ENCODE measurements at regions not wholly inside any gene's neighbourhood (a gene's known extent, or its start where the extent isn't known, plus 50 kb on each side); places are given as distances from the start of the nearest gene placed in this dataset.
"Not testable (repeated sequence)": the region's sequence is repeated elsewhere in the genome, so short reads cannot be mapped to it uniquely, and the experiment has no call there.

DNA sequence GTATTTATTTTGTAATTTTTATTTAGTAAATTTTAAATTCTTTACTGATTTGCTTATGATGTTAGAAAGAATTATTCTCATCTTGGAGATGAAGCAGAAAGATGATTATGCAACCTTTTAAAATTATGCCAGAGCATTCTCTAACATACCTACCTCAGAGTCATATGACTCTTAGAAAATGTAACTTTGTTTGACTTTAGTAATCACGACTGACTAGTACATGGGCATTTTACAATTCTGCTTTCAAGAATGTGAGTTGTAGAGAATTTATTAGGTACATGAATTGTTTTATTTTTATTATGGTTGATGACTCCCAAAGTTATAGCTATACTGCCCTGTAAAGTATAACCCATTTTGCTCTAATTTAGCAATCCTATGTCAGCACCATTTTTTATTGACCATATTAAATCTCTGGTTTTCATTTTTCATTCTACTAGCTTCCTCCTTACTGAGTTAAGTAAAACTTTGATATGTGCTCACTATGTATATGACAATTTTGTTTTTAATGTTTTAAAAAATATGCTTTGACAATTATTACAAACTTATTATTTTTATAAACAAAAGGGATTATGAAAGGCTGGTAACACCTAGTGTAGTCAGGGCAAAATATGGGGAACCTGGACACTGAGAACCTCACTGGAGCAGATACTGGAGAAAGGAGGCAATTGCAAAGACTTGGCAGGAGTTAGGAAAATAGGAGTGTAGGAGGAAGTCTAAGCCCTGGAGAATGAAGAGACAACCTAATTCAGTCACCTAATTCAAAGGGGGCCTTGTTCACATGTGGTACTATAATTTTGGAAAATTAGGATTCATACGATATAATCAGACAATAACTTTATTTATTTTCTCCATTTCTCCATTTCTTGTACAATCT, 249.7 kb upstream of the DAB2 start:
- no peak for DNase-seq

DNA sequence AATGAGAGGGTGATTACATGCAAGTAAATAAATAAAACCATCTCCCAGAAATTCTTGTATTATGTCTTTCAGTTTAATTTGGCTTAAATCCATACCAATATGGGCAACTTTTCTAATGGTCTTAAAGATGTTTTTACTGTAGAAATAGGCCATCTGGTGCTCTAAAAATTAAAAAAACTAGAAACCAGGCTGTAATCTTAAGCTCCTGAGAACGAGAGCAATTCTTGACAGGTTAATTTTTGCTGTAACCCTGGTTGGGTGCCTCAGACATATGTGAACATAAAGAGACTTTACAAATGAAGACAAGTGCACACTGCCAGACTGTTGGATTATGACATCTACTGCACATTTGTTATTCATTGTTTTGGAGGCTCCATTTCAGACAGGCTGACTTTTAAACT, 246.8 kb upstream of the DAB2 start:
- no peak for DNase-seq

DNA sequence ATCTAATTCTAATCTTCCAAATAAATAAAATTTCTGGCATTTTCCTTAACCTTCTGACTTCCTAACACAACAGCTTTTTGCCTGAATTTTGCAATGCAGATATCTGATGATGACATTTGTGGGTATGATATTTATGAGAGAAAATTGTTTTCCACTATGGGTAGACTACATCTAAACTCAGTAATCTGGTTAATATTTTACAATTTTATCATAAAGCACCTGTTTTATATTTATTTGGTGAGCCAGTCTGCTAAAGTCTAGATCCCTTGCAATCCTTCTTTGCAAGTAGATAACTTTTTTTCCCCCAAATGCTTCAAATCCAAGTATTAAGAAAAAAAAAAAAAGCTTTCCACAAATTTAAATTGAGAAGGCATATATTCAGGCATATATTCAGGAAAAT, 246.2 kb upstream of the DAB2 start:
- DNase-seq = no peak

DNA sequence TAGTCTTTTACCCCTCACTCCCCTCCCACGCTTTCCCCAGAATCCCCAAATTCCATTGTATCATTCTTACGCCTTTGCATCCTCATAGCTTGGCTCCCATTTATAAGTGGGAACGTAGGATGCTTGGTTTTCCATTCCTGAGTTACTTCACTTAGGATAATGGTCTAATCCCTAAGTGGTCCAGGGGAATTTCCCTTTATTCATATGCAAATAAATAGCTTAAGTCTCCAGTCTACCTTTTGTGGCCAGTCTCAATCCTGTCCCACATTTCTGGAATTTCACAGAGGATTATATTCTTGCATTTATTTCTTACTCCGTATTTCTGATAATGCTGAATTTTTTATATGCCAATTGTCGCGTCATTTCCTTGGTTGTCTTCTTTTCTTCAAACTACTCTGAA, 245.6 kb upstream of the DAB2 start:
- no peak for DNase-seq

DNA sequence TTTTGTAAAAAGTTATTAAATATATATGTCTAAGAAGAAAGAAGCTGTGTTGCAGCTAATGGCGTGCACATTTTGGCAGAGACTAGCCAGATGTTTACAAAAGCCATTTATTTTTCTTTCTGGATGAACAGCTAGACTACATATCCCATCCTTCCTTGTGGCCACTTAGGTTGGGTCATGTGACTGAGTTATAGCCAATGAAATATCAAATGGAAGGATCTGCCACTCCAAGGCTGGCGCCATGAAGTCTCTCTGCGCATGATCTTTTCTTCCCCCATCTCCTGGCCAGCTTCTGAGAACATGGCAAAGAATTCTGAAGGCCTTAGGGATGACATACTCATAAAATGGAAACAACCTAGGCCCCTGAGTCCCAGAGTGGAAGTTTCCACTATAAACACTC, 244.2 kb upstream of the DAB2 start:
- no peak for DNase-seq

DNA sequence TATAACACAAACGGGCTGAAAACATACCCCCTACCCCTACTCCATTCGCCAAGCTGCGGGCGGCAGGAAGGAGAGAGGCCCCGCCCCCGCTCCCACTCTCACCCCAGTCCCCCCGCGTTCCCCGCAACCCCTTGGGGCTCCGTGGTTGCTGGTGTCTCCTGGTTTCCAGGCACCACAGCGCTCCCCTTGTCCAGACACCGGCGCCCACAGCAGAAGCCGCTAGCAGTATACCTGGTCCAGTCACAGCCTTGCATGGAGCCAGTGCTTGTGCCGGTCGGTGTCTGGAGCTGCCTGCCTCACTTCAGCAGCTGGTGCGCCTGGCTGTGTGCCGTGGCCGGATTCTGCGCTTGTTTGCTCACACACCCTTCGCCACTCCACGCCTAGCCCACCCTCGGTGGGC, 240.5 kb upstream of the DAB2 start:
- DNase-seq = no peak

- DNase-seq = no peak
These were observed 238.2 kb upstream of the DAB2 start for GRCh38 chr5:39662945-39663344.

GRCh38 chr5:39661026-39661779, 236.4 kb upstream of the DAB2 start:
- no peak for DNase-seq

DNA sequence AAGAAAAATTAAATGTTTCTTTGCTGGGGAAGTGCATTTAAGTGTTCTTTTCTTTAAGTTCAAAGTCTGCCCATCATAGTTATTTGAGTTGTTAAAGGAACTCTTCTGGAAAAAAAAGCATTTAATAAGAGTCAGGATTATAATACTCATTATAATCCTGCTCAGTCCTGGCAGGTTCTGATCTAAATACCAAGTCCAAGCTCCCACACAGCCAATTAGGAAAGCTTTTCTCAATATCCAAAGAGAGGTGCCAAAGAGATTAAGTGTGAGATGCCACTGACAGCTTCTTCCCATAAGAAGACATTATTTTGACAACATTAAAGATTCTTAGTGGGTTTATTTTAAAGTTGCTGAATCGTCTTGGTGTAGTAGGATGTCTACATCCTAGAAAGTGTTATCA, 235.2 kb upstream of the DAB2 start:
- DNase-seq = no peak

DNA sequence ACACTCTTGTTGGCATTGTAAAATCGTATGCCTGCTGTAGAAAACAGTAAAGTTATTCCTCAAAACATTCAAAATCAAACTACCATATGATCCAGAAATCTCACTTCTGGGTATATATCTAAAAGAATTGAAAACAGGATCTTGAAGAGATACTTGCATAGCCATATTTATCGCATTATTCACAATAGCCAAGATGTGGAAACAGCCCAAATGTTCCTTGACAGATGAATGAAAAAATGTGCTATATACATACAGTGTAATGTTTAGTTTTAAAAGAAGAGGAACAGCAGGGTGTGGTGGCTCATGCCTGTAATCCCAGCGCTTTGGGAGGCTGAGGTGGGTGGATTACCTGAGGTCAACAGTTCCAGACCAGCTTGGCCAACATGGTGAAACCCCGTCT, 234.1 kb upstream of the DAB2 start:
- DNase-seq = no peak

- DNase-seq = no peak
These were observed 233.2 kb upstream of the DAB2 start for GRCh38 chr5:39657943-39658342.

DNA sequence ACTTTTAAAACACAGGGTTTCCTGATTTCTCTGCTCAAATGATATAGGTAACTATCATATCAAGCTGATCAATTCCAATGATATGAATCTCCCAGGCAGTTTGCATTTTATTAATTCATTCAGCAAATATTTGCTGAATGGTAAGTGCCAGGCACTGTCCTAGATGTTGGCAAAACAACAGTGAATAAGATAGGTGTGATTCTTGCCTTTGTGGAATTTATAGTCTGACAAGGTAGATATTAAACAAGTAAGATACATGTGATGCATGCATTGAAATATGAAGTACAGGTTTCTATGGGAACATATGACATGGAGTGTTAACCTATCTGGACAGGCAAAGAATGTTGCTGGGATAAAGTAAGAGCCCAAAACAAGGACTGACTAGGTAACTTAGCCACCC, 231.8 kb upstream of the DAB2 start:
- DNase-seq = no peak

- DNase-seq = no peak
These were observed 229.9 kb upstream of the DAB2 start for GRCh38 chr5:39654715-39655114.

GRCh38 chr5:39652481-39652880, 227.7 kb upstream of the DAB2 start:
- not testable (repeated sequence) for DNase-seq

DNA sequence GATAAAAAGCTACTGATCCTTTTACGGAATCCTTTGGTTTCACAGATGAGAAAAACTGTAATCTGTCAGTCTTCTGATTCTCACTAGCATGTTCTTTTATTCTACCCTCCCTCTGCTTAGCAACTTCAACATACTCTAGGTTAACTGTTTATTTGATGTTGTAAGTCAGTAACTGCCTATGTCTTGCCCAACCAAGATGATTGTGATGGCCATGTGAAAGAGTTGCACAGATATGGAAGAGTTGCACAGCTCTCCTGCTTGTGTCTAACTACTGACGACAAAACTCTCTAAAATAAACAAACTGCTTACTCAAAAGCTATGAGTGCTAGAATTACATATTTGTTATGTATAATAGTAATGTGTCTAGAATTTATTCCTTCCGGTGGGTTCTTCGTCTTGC, 227.3 kb upstream of the DAB2 start:
- no peak for DNase-seq

- DNase-seq = no peak
These were observed 225.4 kb upstream of the DAB2 start for GRCh38 chr5:39650008-39650762.

DNA sequence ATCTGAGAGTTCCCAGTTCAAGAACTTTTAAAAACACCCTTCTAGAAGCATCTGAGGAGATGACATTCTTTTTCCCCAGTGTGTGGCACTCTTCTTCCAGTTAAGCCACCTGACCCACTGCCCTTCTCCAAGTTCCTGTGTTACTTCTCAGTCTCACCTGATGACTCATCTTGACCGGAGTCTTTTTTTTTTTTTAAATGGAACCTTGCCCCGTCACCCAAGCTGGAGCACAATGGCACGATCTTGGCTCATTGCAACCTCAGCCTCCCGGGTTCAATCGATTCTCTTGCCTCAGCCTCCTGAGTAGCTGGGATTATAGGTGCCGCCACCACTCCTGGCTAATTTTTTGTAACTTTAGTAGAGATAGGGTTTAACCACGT, 224.1 kb upstream of the DAB2 start:
- no peak for DNase-seq

DNA sequence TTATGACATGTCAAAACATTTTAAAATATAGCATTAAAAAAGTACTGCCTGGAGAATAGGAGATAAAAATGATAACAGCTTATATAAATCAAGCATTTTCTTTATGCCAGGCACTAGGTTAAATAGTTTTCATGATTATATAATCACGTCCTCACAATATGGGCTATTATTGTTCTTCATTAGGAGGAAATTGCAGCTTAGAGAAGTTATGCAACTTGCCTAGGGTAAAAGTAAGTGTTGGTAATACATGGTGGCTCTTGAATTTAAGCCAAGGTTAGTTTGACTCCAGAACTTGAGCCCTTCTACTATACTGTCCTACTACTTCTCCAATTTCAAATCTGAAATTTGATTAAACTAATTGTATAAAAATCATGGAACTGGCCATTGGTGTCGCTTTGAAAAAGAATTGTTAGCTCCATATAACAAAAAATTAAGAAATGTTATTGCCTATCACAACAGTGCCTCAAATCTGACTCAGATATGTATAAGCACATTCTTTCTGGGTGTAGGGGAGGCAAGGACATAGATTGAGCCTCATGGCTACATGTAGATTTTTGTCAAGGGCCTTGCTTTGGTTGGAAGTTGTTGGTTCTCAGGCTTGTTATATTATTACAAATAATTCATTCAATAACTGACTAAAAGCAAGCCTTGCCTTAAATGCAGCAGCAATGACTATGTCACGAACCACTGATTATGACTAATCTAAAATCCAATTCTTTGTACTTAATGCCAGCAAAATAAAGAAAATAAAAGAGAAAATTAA, 223.5 kb upstream of the DAB2 start:
- DNase-seq = no peak

GRCh38 chr5:39640552-39640951, 215.8 kb upstream of the DAB2 start:
- DNase-seq = no peak

GRCh38 chr5:39639618-39640089, 214.9 kb upstream of the DAB2 start:
- DNase-seq = no peak

- no peak for DNase-seq
These were observed 214.0 kb upstream of the DAB2 start for GRCh38 chr5:39638813-39639212.

- DNase-seq = no peak
These were observed 208.3 kb upstream of the DAB2 start for GRCh38 chr5:39633057-39633456.

- DNase-seq = no peak
These were observed 207.2 kb upstream of the DAB2 start for GRCh38 chr5:39631958-39632357.

Data from CD4-positive, alpha-beta T cell treated with Interleukin-1 beta for 1 hour (primary cell).